ENCODE measurements at regions not wholly inside any gene's neighbourhood (a gene's known extent, or its start where the extent isn't known, plus 50 kb on each side); places are given as distances from the start of the nearest gene placed in this dataset.
A peak's percentile ranks its signal among the peaks of the same experiment; 100 is the strongest.
"Not testable (repeated sequence)": the region's sequence is repeated elsewhere in the genome, so short reads cannot be mapped to it uniquely, and the experiment has no call there.

GRCh38 chr6:8948733-8949132 lies 513.4 kb upstream of the SLC35B3 start:
- DNase-seq: no peak
- no peak overlapping the region for H3K27ac ChIP-seq
- no peaks in the 10 kb centered on the region for H3K9me3 ChIP-seq (replicated peaks)
- H3K27me3 ChIP-seq: no peaks in the 10 kb centered on the region
- no peaks in the 10 kb centered on the region for H3K36me3 ChIP-seq
- no peak overlapping the region for H3K4me3 ChIP-seq
- H3K4me1 ChIP-seq: peaks cover 4% of the 10 kb centered on the region

- Histone ChIP-seq H3K27ac (no peak overlapping the region), H3K27me3 (no peaks in the 10 kb centered on the region), H3K36me3 (no peaks in the 10 kb centered on the region), H3K4me1 (peaks cover 4% of the 10 kb centered on the region), H3K4me3 (no peak overlapping the region), H3K9me3 (replicated peaks) (no peaks in the 10 kb centered on the region)
- DNase-seq: peak in 1 of 2 experiments; percentile 26
These were observed 512.6 kb upstream of the SLC35B3 start for GRCh38 chr6:8947900-8948299.

GRCh38 chr6:8944548-8944947 lies 509.2 kb upstream of the SLC35B3 start:
- H3K27ac ChIP-seq: no peak overlapping the region
- no peak overlapping the region for H3K4me3 ChIP-seq
- no peak for DNase-seq
- H3K27me3 ChIP-seq: no peaks in the 10 kb centered on the region
- H3K9me3 ChIP-seq (replicated peaks): no peaks in the 10 kb centered on the region
- H3K4me1 ChIP-seq: peaks cover 15% of the 10 kb centered on the region
- no peaks in the 10 kb centered on the region for H3K36me3 ChIP-seq

GRCh38 chr6:8943073-8943472 lies 507.7 kb upstream of the SLC35B3 start:
- Histone ChIP-seq H3K36me3 (no peaks in the 10 kb centered on the region), H3K4me1 (peaks cover 18% of the 10 kb centered on the region), H3K4me3 (no peak overlapping the region), H3K27me3 (no peaks in the 10 kb centered on the region), H3K9me3 (replicated peaks) (no peaks in the 10 kb centered on the region), H3K27ac (no peak overlapping the region)
- no peak for DNase-seq

- Histone ChIP-seq H3K27me3 (no peaks in the 10 kb centered on the region), H3K27ac (no peak overlapping the region), H3K4me3 (no peak overlapping the region), H3K4me1 (peaks cover 18% of the 10 kb centered on the region), H3K36me3 (no peaks in the 10 kb centered on the region), H3K9me3 (replicated peaks) (no peaks in the 10 kb centered on the region)
- no peak for DNase-seq
These were observed 506.2 kb upstream of the SLC35B3 start for GRCh38 chr6:8941577-8941976.

GRCh38 chr6:8940356-8940755 lies 505.0 kb upstream of the SLC35B3 start:
- H3K36me3 ChIP-seq: no peaks in the 10 kb centered on the region
- peak; percentile 26 to 57 for DNase-seq
- peaks cover 18% of the 10 kb centered on the region for H3K4me1 ChIP-seq
- no peak overlapping the region for H3K4me3 ChIP-seq
- no peaks in the 10 kb centered on the region for H3K9me3 ChIP-seq (replicated peaks)
- H3K27me3 ChIP-seq: no peaks in the 10 kb centered on the region
- no peak overlapping the region for H3K27ac ChIP-seq

GRCh38 chr6:8939615-8940014 lies 504.3 kb upstream of the SLC35B3 start:
- no peaks in the 10 kb centered on the region for H3K36me3 ChIP-seq
- no peaks in the 10 kb centered on the region for H3K27me3 ChIP-seq
- H3K27ac ChIP-seq: no peak overlapping the region
- peak overlapping the region; percentile 0; the same call in 1 of the 2 replicates for H3K4me3 ChIP-seq
- peak; percentile 55 to 77 for DNase-seq
- peaks cover 18% of the 10 kb centered on the region for H3K4me1 ChIP-seq
- no peaks in the 10 kb centered on the region for H3K9me3 ChIP-seq (replicated peaks)

- Histone ChIP-seq H3K4me3 (no peak overlapping the region), H3K27me3 (no peaks in the 10 kb centered on the region), H3K9me3 (replicated peaks) (no peaks in the 10 kb centered on the region), H3K36me3 (no peaks in the 10 kb centered on the region), H3K4me1 (peaks cover 3% of the 10 kb centered on the region; the same call in 1 of the 2 replicates), H3K27ac (no peak overlapping the region)
- DNase-seq: no peak
These were observed 499.0 kb upstream of the SLC35B3 start for GRCh38 chr6:8934318-8934717.

- Histone ChIP-seq H3K27ac (no peak overlapping the region), H3K36me3 (no peaks in the 10 kb centered on the region), H3K4me1 (no peaks in the 10 kb centered on the region), H3K4me3 (no peak overlapping the region), H3K27me3 (no peaks in the 10 kb centered on the region), H3K9me3 (replicated peaks) (no peaks in the 10 kb centered on the region)
- no peak for DNase-seq
These were observed 494.7 kb upstream of the SLC35B3 start for GRCh38 chr6:8930009-8930408.

- DNase-seq; H3K27me3 ChIP-seq; H3K4me3 ChIP-seq; H3K27ac ChIP-seq; H3K9me3 ChIP-seq (replicated peaks); H3K36me3 ChIP-seq; H3K4me1 ChIP-seq: not testable (repeated sequence)
These were observed 484.9 kb upstream of the SLC35B3 start for GRCh38 chr6:8920244-8920643.

GRCh38 chr6:8918196-8918595 lies 482.9 kb upstream of the SLC35B3 start:
- H3K27me3 ChIP-seq: no peaks in the 10 kb centered on the region
- no peaks in the 10 kb centered on the region for H3K9me3 ChIP-seq (replicated peaks)
- no peak overlapping the region for H3K4me3 ChIP-seq
- no peak overlapping the region for H3K27ac ChIP-seq
- no peaks in the 10 kb centered on the region for H3K4me1 ChIP-seq
- no peak for DNase-seq
- H3K36me3 ChIP-seq: no peaks in the 10 kb centered on the region

- no peaks in the 10 kb centered on the region for H3K27me3 ChIP-seq
- no peak overlapping the region for H3K4me3 ChIP-seq
- H3K4me1 ChIP-seq: no peaks in the 10 kb centered on the region
- no peak overlapping the region for H3K27ac ChIP-seq
- H3K36me3 ChIP-seq: no peaks in the 10 kb centered on the region
- H3K9me3 ChIP-seq (replicated peaks): no peaks in the 10 kb centered on the region
- no peak for DNase-seq
These were observed 479.4 kb upstream of the SLC35B3 start for GRCh38 chr6:8914700-8915099.

- Histone ChIP-seq H3K27me3 (no peaks in the 10 kb centered on the region), H3K36me3 (no peaks in the 10 kb centered on the region), H3K4me3 (no peak overlapping the region), H3K9me3 (replicated peaks) (no peaks in the 10 kb centered on the region), H3K27ac (no peak overlapping the region), H3K4me1 (no peaks in the 10 kb centered on the region)
- no peak for DNase-seq
These were observed 473.3 kb upstream of the SLC35B3 start for GRCh38 chr6:8908638-8909037.

- no peaks in the 10 kb centered on the region for H3K36me3 ChIP-seq
- H3K27me3 ChIP-seq: no peaks in the 10 kb centered on the region
- H3K9me3 ChIP-seq (replicated peaks): no peaks in the 10 kb centered on the region
- H3K27ac ChIP-seq: no peak overlapping the region
- no peak overlapping the region for H3K4me3 ChIP-seq
- DNase-seq: no peak
- no peaks in the 10 kb centered on the region for H3K4me1 ChIP-seq
These were observed 471.4 kb upstream of the SLC35B3 start for GRCh38 chr6:8906699-8907098.

GRCh38 chr6:8905757-8906156 lies 470.4 kb upstream of the SLC35B3 start:
- Histone ChIP-seq H3K4me1 (no peaks in the 10 kb centered on the region), H3K4me3 (no peak overlapping the region), H3K27me3 (no peaks in the 10 kb centered on the region), H3K9me3 (replicated peaks) (no peaks in the 10 kb centered on the region), H3K27ac (no peak overlapping the region), H3K36me3 (no peaks in the 10 kb centered on the region)
- DNase-seq: peak; percentile 2 to 38

GRCh38 chr6:8904754-8905153 lies 469.4 kb upstream of the SLC35B3 start:
- no peaks in the 10 kb centered on the region for H3K36me3 ChIP-seq
- no peaks in the 10 kb centered on the region for H3K27me3 ChIP-seq
- H3K4me3 ChIP-seq: no peak overlapping the region
- H3K4me1 ChIP-seq: no peaks in the 10 kb centered on the region
- no peaks in the 10 kb centered on the region for H3K9me3 ChIP-seq (replicated peaks)
- no peak overlapping the region for H3K27ac ChIP-seq
- peak in 1 of 2 experiments; percentile 6 for DNase-seq

GRCh38 chr6:8900056-8900455 lies 464.7 kb upstream of the SLC35B3 start:
- DNase-seq: no peak
- H3K4me3 ChIP-seq: no peak overlapping the region
- H3K9me3 ChIP-seq (replicated peaks): no peaks in the 10 kb centered on the region
- no peaks in the 10 kb centered on the region for H3K36me3 ChIP-seq
- no peak overlapping the region for H3K27ac ChIP-seq
- no peaks in the 10 kb centered on the region for H3K27me3 ChIP-seq
- no peaks in the 10 kb centered on the region for H3K4me1 ChIP-seq
